Progenitor cell of endocrine pancreas (in vitro differentiated cells): ENCODE measurements at regions not wholly inside any gene's neighbourhood (a gene's known extent, or its start where the extent isn't known, plus 50 kb on each side); places are given as distances from the start of the nearest gene placed in this dataset.

Experiments used
- DNase-seq: peaks from one replicate; pipeline ENCODE4 v3.0.0; 2021; ENCODE audit warnings: low spot score; ENCODE audit not compliant: unreplicated experiment
- H3K27ac Mint-ChIP-seq: 2 replicates; pipeline ENCODE4 v1.8.0; 2021; ENCODE audit warnings: mild to moderate bottlenecking, moderate library complexity, mixed read lengths
- H3K27me3 Mint-ChIP-seq: 2 replicates; pipeline ENCODE4 v1.8.0; 2021; ENCODE audit warnings: mixed read lengths
- H3K36me3 Mint-ChIP-seq: 2 replicates; pipeline ENCODE4 v1.8.0; 2022; ENCODE audit warnings: mixed read lengths; ENCODE audit not compliant: insufficient read depth
- H3K4me1 Mint-ChIP-seq: 2 replicates; pipeline ENCODE4 v1.8.0; 2021; ENCODE audit warnings: low read depth, mixed read lengths
- H3K4me3 Mint-ChIP-seq: 2 replicates; pipeline ENCODE4 v1.8.0; 2021; ENCODE audit warnings: low read depth, mild to moderate bottlenecking, moderate library complexity, mixed read lengths
- H3K9me3 Mint-ChIP-seq: 2 replicates; pipeline ENCODE4 v1.8.0; 2021; ENCODE audit warnings: low read depth, mixed read lengths
- CTCF ChIP-seq: fragments of 200-600 bp; sonication (generic); IDR thresholded peaks from one replicate; pipeline ENCODE4 v1.5.0; 2021; ENCODE audit warnings: antibody characterized with exemption, mild to moderate bottlenecking; ENCODE audit not compliant: unreplicated experiment

DNA sequence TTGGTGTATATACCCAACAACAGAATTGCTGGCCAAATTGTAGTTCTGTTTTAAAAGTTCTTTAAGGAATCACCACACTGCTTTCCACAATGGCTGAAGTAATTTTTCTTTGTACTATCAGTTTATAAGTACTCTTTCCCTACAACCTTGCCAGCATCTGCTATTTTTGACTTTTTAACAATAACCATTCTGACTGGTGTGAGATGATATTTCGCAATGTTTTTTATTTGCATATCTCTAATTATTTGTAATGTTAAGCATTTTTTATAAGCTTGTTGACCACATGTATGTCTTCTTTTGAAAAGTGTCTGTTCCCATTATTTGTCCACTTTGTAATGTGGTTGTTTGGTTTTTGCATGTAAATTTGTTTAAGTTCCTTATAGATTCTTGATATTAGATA, 509.9 kb upstream of the POU3F4 start:
- no peaks in the 10 kb centered on the region for H3K4me1 Mint-ChIP-seq
- H3K27ac Mint-ChIP-seq, result no peak overlapping the region
- no peak overlapping the region for H3K4me3 Mint-ChIP-seq
- peaks cover 32% of the 10 kb centered on the region for H3K9me3 Mint-ChIP-seq
- H3K36me3 Mint-ChIP-seq, result peaks cover 1% of the 10 kb centered on the region
- DNase-seq, result no peak
- no peak for TF ChIP-seq CTCF
- no peaks in the 10 kb centered on the region for H3K27me3 Mint-ChIP-seq

DNA sequence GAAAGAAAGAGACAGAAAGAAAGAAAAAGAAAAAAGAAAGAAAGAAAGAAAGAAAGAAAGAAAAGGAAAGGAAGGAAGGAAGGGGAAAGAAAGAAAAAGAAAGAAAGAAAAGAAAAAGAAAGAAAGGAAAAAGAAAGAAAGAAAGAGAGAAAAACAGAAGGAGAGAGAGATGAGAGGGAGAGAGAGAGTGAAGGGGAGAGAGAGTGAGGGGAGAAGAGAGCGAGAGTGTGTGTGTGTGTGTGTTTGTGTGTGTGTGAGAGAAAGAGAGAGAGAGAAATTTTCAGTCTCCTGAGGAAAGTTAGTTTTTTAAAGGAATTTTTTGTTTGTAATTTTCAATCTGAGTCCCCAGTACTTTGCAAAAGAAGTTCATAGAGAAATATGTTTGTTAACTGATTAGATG, 504.1 kb upstream of the POU3F4 start:
- H3K4me1 Mint-ChIP-seq, result no peaks in the 10 kb centered on the region
- H3K27ac Mint-ChIP-seq, result no peak overlapping the region
- H3K9me3 Mint-ChIP-seq, result peaks cover 14% of the 10 kb centered on the region
- H3K36me3 Mint-ChIP-seq, result peaks cover 1% of the 10 kb centered on the region
- DNase-seq, result no peak
- no peak for TF ChIP-seq CTCF
- no peak overlapping the region for H3K4me3 Mint-ChIP-seq
- no peaks in the 10 kb centered on the region for H3K27me3 Mint-ChIP-seq

DNA sequence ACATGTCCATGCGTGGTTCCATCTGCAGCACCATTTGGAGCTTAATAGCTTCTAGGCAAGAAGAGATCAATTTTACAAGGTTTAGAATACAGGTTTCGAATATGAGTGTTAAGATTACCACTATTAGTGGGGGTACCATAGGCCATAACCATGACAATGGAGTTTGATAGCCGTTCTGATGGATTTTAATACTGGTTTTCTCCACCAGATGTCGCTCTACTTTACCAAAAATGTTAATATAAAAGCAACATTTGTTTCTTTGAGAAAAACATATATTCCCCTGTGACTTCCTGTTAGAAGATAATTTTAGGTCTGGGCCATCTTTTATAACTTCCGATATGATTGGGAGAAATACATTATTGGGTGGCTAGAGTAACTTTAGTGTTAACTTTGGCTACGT, 499.7 kb upstream of the POU3F4 start:
- peak; percentile 56 for TF ChIP-seq CTCF
- Mint-ChIP-seq H3K4me1 (no peaks in the 10 kb centered on the region), H3K27ac (no peak overlapping the region), H3K27me3 (no peaks in the 10 kb centered on the region), H3K36me3 (no peaks in the 10 kb centered on the region), H3K4me3 (no peak overlapping the region), H3K9me3 (peaks cover 6% of the 10 kb centered on the region)
- no peak for DNase-seq

- Mint-ChIP-seq H3K4me1 (no peaks in the 10 kb centered on the region), H3K9me3 (peaks cover 27% of the 10 kb centered on the region), H3K27me3 (no peaks in the 10 kb centered on the region), H3K27ac (no peak overlapping the region), H3K36me3 (no peaks in the 10 kb centered on the region), H3K4me3 (no peak overlapping the region)
- no peak for DNase-seq
- no peak for TF ChIP-seq CTCF
Measured at GRCh38 chrX:83019258-83019657, 488.8 kb upstream of the POU3F4 start.

DNA sequence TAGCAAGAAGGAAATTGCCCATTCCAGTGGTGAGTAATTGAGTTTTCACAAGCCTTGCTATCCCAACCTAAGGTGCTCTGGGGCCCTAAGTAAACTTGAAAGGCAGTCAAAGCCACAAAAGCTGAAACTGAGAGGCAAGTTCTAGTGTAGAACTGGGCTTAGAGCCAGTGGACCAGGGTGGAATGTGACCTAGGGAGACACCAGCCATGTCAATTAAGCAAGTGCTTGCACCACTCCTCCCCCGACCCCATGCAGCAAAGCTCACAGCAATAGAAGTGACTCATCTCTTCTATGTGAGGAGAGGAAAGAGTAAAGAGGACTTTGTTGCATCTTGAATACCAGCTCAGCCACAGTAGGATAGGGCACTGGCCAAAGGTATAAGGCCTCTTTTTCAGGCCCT, 486.1 kb upstream of the POU3F4 start:
- DNase-seq, result no peak
- peaks cover 38% of the 10 kb centered on the region for H3K9me3 Mint-ChIP-seq
- no peak overlapping the region for H3K27ac Mint-ChIP-seq

More for the DNA sequence above, 486.1 kb upstream of the POU3F4 start:
- H3K27me3 Mint-ChIP-seq, result no peaks in the 10 kb centered on the region
- H3K4me3 Mint-ChIP-seq, result no peak overlapping the region
- H3K4me1 Mint-ChIP-seq, result no peaks in the 10 kb centered on the region
- TF ChIP-seq CTCF, result no peak
- no peaks in the 10 kb centered on the region for H3K36me3 Mint-ChIP-seq
